ENCODE measurements at regions not wholly inside any gene's neighbourhood (a gene's known extent, or its start where the extent isn't known, plus 50 kb on each side); places are given as distances from the start of the nearest gene placed in this dataset.

GRCh38 chr7:85972504-85973141 is 671.1 kb upstream of the GRM3 start:
- TF ChIP-seq POLR2AphosphoS5 (IDR thresholded peaks at IDR 0.05): no peak
- no peak for TF ChIP-seq CTCF (IDR thresholded peaks at IDR 0.05; ENCODE audit: poor library complexity, severe bottlenecking)
- no peak for TF ChIP-seq EP300 (conservative IDR thresholded peaks at IDR 0.05; ENCODE audit: poor library complexity, severe bottlenecking)
- TF ChIP-seq MXI1 (conservative IDR thresholded peaks at IDR 0.05; ENCODE audit: poor library complexity, severe bottlenecking): no peak
- no peak for TF ChIP-seq TAF1 (IDR thresholded peaks at IDR 0.05; ENCODE audit: low read depth)
